Endothelial cell of umbilical vein (primary cell): ENCODE measurements at regions not wholly inside any gene's neighbourhood (a gene's known extent, or its start where the extent isn't known, plus 50 kb on each side); places are given as distances from the start of the nearest gene placed in this dataset.

Source experiments
- BruUV-seq: library from RNA; stranded (reverse); fragments of 400-500 nt; replicated peaks from 2 replicates; lab custom pipeline; 2021; lab: Mats Ljungman, UMichigan
- CTCF ChIA-PET: fragments of 300-600, 350-600 bp; sonication (Branson Sonifier 250); formaldehyde crosslinking; loops from one replicate; lab custom pipeline; 2021; ENCODE audit warnings: antibody characterized with exemption, inconsistent platforms; lab: Charles Lee
- POLR2A ChIA-PET: fragments of 300-600, 350-600 bp; sonication (Branson Sonifier 250); formaldehyde crosslinking; loops from one replicate; lab custom pipeline; 2021; ENCODE audit warnings: antibody characterized with exemption, inconsistent platforms; lab: Charles Lee
- DNase-seq: peaks from one replicate; pipeline ENCODE4 v3.0.0-alpha.2; 2011; ENCODE audit warnings: low read depth, low spot score
- FAIRE-seq: peaks from 2 replicates; lab custom pipeline; 2011; peaks lifted over from hg19 to GRCh38; lab: Jason Lieb, UNC
- H2AFZ ChIP-seq: 2 replicates; pipeline ENCODE4 v1.6.0; 2012; ENCODE audit warnings: low read depth, low read length, control low read depth, inconsistent platforms
- H3K27ac ChIP-seq: 2 replicates; pipeline ENCODE4 v1.5.1; 2011; ENCODE audit warnings: low read depth, mild to moderate bottlenecking, control low read depth, low read length, moderate library complexity; ENCODE audit not compliant: insufficient read depth
- H3K27me3 ChIP-seq, 2 experiments: 2 replicates each; pipeline versions ENCODE4 v1.6.0 to v1.6.1; 2011; ENCODE audit warnings: low read length in 2 of 2, mixed read lengths in 1 of 2; ENCODE audit not compliant: control insufficient read depth in 2 of 2, insufficient read depth in 2 of 2
- H3K36me3 ChIP-seq, 2 experiments: 2 replicates in 1 of 2; 3 replicates in 1 of 2; pipeline ENCODE4 v1.5.1; 2011; ENCODE audit warnings: low read length in 2 of 2, mild to moderate bottlenecking in 1 of 2, moderate library complexity in 1 of 2; ENCODE audit not compliant: control insufficient read depth in 2 of 2, insufficient read depth in 2 of 2; ENCODE audit errors: extremely low read depth in 1 of 2
- H3K4me1 ChIP-seq: 3 replicates; pipeline ENCODE4 v1.5.1; 2011; ENCODE audit warnings: mild to moderate bottlenecking, low read length; ENCODE audit not compliant: control insufficient read depth, insufficient read depth; ENCODE audit errors: extremely low read depth
- H3K4me2 ChIP-seq: 2 replicates; pipeline ENCODE4 v1.6.1; 2011; ENCODE audit warnings: low read length, control low read depth, mixed read lengths; ENCODE audit not compliant: insufficient read depth
- H3K4me3 ChIP-seq, 3 experiments: fragments of 200-600 bp in 1 of 3; sonication (generic), shearing (Covaris generic) in 1 of 3; replicated peaks in 1 of 3; 2 replicates each; pipeline ENCODE4 v1.5.1; 2011 to 2016; ENCODE audit warnings: control low read depth in 3 of 3, low read length in 3 of 3, mild to moderate bottlenecking in 2 of 3, inconsistent platforms in 1 of 3, low read depth in 1 of 3, moderate library complexity in 1 of 3; ENCODE audit not compliant: insufficient read depth in 1 of 3
- H3K79me2 ChIP-seq: 2 replicates; pipeline ENCODE4 v1.6.0; 2012; ENCODE audit warnings: low read length, inconsistent platforms; ENCODE audit not compliant: control insufficient read depth, insufficient read depth
- H3K9ac ChIP-seq: replicated peaks from 2 replicates; pipeline ENCODE3; 2011; ENCODE audit warnings: low read length, control low read depth; ENCODE audit not compliant: insufficient read depth; ENCODE audit errors: extremely low read depth
- H3K9me1 ChIP-seq: replicated peaks from 3 replicates; pipeline ENCODE4 v1.6.0; 2011; ENCODE audit warnings: mild to moderate bottlenecking, low read length; ENCODE audit not compliant: control insufficient read depth, insufficient read depth; ENCODE audit errors: extremely low read depth
- H3K9me3 ChIP-seq: replicated peaks from 2 replicates; pipeline ENCODE4 v1.5.1; 2012; ENCODE audit warnings: low read length, inconsistent platforms; ENCODE audit not compliant: control insufficient read depth, insufficient read depth
- H4K20me1 ChIP-seq: replicated peaks from 2 replicates; pipeline ENCODE3; 2011; ENCODE audit warnings: mild to moderate bottlenecking, low read length; ENCODE audit not compliant: control insufficient read depth, insufficient read depth; ENCODE audit errors: extremely low read depth
- EZH2 ChIP-seq: IDR thresholded peaks from 2 replicates; pipeline ENCODE4 v1.6.1; 2012; ENCODE audit warnings: borderline replicate concordance, low read depth, mild to moderate bottlenecking, moderate library complexity, low read length, inconsistent platforms; ENCODE audit not compliant: severe bottlenecking
- FOS ChIP-seq: IDR thresholded peaks from 2 replicates; pipeline ENCODE4 v1.6.1; 2011; ENCODE audit warnings: mild to moderate bottlenecking, low read length, moderate library complexity, borderline replicate concordance; ENCODE audit not compliant: insufficient read depth
- GATA2 ChIP-seq: IDR thresholded peaks from 2 replicates; pipeline ENCODE4 v1.7.0; 2011; ENCODE audit warnings: low read depth, mild to moderate bottlenecking, moderate library complexity, mixed read lengths, low read length; ENCODE audit not compliant: insufficient read length, insufficient read depth
- JUN ChIP-seq: IDR thresholded peaks from 2 replicates; pipeline ENCODE4 v1.6.1; 2011; ENCODE audit warnings: borderline replicate concordance, low read depth; ENCODE audit not compliant: insufficient read length, insufficient read depth
- MYC ChIP-seq: IDR thresholded peaks from one replicate; pipeline ENCODE4 v1.6.1; 2011; ENCODE audit warnings: mild to moderate bottlenecking, low read depth, low read length
- POLR2A ChIP-seq: IDR thresholded peaks from 2 replicates; pipeline ENCODE4 v1.6.1; 2012; ENCODE audit warnings: low read depth, mild to moderate bottlenecking, control low read depth, low read length
- POLR2AphosphoS5 ChIP-seq: IDR thresholded peaks from 2 replicates; pipeline ENCODE4 v1.6.1; 2012; ENCODE audit warnings: low read depth, mild to moderate bottlenecking, control low read depth, low read length, moderate library complexity; ENCODE audit not compliant: insufficient read depth
- dilution Hi-C: fragments of 300-500 bp; cut with MboI; formaldehyde crosslinking; loops from one replicate; pipeline ENCODE4 v1.15.0; 2019; ENCODE audit warnings: low sequenced_read_pairs; ENCODE audit not compliant: extremely low pct_ligation_motif_present
- intact Hi-C: fragments of 100-400 bp; cut with micrococcal nuclease; formaldehyde crosslinking; loops from one replicate; pipeline ENCODE4 v1.10.0; 2022
- TF ChIP-seq, protein P1 (sequence below): IDR thresholded peaks from 2 replicates; pipeline ENCODE4 v1.6.1; 2011; ENCODE audit not compliant: insufficient read depth, insufficient read length
- TF ChIP-seq, protein P2 (sequence below), 2 donors: IDR thresholded peaks; 1 replicate in 1 of 2; 2 replicates in 1 of 2; pipeline ENCODE4 v1.5.1; 2011; ENCODE audit warnings: low read length in 2 of 2, mild to moderate bottlenecking in 2 of 2, moderate library complexity in 2 of 2, control low read depth in 1 of 2, inconsistent platforms in 1 of 2, low read depth in 1 of 2; ENCODE audit not compliant: insufficient read depth in 1 of 2; ENCODE audit errors: extremely low read depth in 1 of 2

DNA sequence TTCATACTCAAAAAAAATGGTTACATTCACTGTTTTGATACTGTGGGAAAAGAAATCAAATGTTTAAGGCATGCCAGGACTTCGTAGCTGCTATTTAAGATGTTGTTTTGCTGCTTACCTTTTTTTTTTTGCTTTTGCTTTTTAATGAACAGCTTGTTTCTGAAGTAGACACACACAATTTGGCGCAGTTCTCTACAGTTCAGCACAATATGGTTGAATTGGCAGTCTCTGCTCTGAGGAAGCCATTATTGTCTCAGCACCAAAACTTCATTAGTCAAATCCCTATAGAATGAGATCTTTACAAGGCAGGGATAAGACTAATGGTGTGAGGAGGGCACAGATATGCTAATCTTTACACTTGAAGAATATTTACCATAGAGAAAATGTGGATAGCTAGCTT lies 197.6 kb downstream of the SLITRK5 start:
- dilution Hi-C loops (no loop called here), intact Hi-C loops (no loop called here)
- no peaks in the 10 kb centered on the region for H3K36me3 ChIP-seq
- H3K9ac ChIP-seq = no peak overlapping the region
- no peak for DNase-seq
- BruUV-seq = no TSS peak
- no peak for FAIRE-seq
- no peak overlapping the region for H3K4me3 ChIP-seq
- ChIA-PET CTCF (no interaction called here), POLR2A (no interaction called here)
- no peaks in the 10 kb centered on the region for H3K9me1 ChIP-seq
- H3K9me3 ChIP-seq = no peaks in the 10 kb centered on the region
- no peak overlapping the region for H3K4me2 ChIP-seq
- no peaks in the 10 kb centered on the region for H3K4me1 ChIP-seq
- no peaks in the 10 kb centered on the region for H4K20me1 ChIP-seq
- H3K79me2 ChIP-seq = no peaks in the 10 kb centered on the region
- no peak overlapping the region for H2AFZ ChIP-seq
- TF ChIP-seq POLR2A (no peak), MYC (no peak), EZH2 (no peak), FOS (no peak), GATA2 (no peak), JUN (no peak), POLR2AphosphoS5 (no peak)
- TF ChIP-seq, protein P1, sequence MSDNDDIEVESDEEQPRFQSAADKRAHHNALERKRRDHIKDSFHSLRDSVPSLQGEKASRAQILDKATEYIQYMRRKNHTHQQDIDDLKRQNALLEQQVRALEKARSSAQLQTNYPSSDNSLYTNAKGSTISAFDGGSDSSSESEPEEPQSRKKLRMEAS = no peak
- TF ChIP-seq, protein P2, sequence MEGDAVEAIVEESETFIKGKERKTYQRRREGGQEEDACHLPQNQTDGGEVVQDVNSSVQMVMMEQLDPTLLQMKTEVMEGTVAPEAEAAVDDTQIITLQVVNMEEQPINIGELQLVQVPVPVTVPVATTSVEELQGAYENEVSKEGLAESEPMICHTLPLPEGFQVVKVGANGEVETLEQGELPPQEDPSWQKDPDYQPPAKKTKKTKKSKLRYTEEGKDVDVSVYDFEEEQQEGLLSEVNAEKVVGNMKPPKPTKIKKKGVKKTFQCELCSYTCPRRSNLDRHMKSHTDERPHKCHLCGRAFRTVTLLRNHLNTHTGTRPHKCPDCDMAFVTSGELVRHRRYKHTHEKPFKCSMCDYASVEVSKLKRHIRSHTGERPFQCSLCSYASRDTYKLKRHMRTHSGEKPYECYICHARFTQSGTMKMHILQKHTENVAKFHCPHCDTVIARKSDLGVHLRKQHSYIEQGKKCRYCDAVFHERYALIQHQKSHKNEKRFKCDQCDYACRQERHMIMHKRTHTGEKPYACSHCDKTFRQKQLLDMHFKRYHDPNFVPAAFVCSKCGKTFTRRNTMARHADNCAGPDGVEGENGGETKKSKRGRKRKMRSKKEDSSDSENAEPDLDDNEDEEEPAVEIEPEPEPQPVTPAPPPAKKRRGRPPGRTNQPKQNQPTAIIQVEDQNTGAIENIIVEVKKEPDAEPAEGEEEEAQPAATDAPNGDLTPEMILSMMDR (IDR thresholded peaks at IDR 0.05; ENCODE audit: extremely low read depth in 1 of 2, insufficient read depth in 1 of 2, low read depth in 1 of 2, low read length in 2 of 2) = no peak
- H3K27ac ChIP-seq = no peak overlapping the region
- no peaks in the 10 kb centered on the region for H3K27me3 ChIP-seq
